Activated T-cell treated with anti-CD3 and anti-CD28 coated beads, Interleukin-2, amount 50 U/mL, for 48 hours (primary cell): ENCODE measurements at regions not wholly inside any gene's neighbourhood (a gene's known extent, or its start where the extent isn't known, plus 50 kb on each side); places are given as distances from the start of the nearest gene placed in this dataset.

Experiments
- DNase-seq, 2 experiments: peaks; one replicate each; pipeline ENCODE4 v3.0.0-alpha.2; 2020

DNA sequence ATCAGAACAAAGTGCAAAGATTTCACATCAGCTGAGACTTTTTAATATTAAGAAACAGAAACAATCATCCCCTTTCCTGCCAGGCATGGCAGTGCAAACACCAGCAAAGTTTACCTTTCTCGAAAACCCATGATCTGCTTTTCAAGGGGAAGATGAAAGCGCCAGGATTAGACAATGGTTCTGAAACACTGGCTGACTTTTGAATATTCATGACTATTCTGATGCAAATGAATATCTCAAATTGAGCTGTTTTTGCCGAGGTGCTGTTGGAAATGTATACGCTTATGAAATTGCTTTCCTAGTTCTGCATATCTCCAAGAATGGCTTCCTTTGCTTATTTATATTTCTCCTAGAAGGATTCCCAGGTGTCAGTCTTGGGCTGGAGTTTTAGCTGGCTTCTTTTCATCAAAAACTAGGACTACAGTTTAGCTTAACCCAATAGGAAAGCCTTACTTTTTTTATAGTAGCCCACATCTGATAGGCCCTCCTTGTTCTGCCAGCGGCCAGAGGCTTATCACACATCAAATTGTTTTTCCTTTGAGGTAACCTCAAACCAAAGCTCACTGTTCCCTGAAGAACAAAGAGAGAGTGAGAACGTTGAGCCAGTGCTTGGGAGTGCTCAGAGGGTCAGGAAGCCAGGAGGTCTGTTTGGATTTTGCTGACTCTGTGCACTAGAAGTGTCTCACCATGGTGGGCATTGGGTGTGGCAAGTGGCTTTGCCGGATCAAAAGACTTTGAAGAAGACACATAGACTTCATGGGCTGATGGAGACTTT lies 74.0 kb upstream of the PLCL2 start:
- no peak for DNase-seq

DNA sequence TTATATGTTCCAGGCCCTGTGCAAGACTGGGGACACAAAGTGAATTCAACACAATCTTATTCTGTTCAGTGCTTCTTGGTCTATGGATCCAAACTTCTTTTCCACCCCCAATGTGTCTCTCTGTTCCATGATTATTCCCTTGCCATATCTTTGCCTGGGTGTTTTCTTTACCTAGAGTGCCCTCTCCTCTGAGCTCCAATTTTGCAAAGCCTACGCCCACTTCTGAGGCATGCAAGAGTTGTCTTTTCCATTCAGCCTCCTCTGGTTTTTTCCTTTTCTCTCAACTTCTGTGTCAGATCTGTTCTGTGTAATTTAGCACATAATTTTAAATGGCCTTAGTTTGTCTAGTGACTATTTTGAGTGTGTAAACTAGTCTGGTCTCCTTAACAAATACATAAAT lies 72.8 kb upstream of the PLCL2 start:
- no peak for DNase-seq

GRCh38 chr3:16813336-16813735 lies 71.4 kb upstream of the PLCL2 start:
- no peak for DNase-seq

DNA sequence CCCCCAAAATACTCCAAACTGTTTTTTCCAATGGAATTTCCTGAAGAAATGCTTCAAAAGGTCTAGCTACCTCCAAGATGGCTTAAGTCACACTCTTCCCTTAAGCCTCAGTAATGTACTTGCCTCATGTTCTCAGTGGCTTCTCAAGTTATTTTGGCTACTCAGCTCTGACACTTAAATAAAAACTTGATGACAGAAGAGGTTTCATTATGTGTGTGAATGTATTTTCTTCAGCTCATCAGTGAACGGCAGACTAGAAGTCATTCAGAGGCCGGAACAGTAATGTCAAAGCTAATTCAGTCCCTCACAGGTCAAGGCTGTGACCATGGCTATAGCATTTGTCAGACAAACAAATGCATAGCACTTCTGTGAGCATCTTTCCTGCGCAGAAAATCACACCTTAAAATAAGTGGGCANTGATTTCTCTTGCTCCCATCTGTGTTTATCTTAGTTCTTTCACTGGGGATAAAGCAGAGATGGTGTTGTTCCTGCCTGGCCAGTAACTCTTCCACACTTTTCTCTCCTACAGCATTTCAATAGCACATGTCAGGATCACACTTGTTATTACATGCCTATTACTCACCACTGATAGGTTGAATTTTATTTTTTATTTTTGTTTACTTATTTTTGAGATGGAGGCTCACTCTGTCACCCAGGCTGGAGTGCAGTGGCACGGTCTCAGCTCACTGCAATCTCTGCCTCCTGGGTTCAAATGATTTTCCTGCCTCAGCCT lies 68.5 kb upstream of the PLCL2 start:
- DNase-seq, result no peak

GRCh38 chr3:16817197-16817596 lies 67.6 kb upstream of the PLCL2 start:
- no peak for DNase-seq

GRCh38 chr3:16818194-16818593 lies 66.6 kb upstream of the PLCL2 start:
- no peak for DNase-seq

DNA sequence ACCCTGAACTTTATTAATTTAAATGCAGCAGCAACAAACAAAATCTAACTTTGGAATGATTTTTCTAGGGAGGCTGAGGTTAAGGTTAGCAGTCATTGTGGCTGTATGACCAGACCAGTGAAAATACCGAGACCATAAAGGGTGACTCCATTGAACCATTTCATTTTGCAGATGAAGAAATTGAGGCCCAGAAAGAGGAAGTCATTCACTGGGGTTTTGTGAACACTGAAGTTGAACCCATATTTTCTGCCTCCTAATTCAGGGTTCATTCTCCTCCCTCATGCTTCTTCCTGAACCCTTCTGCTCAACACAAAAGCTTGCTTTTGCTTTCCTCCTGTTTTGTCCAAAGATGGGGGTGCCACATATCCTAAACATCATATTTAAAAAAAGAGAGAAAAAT lies 65.8 kb upstream of the PLCL2 start:
- no peak for DNase-seq

- DNase-seq, result no peak
Observed at GRCh38 chr3:16820485-16820884, 64.3 kb upstream of the PLCL2 start.

DNA sequence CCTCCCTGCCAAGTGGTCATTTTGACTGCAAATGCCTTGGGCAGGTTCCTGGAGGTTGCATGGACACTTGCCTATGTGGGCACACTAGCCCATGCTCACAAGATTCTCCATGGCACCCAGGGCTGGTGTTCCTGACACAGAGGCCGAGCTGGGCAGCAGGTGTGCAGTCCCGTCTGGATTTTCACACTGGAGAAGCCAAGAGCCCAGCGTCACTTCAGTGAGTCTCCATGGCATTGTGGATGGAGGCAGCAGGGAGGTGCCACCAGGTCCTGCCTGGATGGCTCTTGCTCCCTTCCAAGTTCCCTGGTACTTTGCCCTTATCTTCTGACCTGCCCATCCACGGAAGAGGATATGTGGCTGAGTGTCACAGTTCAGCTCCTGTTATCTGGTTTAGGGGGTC lies 63.7 kb upstream of the PLCL2 start:
- no peak for DNase-seq

GRCh38 chr3:16824081-16824696 lies 60.6 kb upstream of the PLCL2 start:
- DNase-seq, result peak; percentile 43 to 52

DNA sequence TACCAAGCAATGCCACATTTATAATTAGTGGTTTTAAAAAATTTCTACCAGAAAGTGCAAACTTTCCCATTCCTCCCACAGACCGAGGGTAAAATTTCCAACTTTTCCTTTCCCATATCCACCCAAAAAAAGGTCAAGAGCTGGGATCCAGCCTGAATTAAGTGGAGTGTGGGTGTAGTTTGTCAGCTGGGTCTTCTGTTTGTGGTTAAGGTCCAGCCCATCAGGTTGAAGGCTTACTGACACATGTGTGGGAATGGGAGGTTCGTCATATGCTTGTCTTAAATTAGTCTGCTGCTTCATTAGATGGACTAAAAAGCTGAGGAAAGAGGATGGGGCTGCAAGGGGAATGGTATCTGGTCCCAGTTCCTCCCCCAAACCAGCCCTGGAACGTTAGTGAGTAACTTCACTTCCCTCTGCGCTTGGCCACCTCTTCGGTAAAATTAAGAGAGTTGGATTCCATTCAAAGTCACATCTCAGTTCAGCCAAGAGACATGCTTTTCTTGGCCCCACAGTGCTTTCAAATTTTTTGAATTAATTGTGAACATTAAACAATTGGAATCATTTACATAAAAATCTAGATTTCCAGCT lies 59.0 kb upstream of the PLCL2 start:
- no peak for DNase-seq

GRCh38 chr3:16828815-16829214 lies 55.9 kb upstream of the PLCL2 start:
- peak; percentile 54 to 55 for DNase-seq

DNA sequence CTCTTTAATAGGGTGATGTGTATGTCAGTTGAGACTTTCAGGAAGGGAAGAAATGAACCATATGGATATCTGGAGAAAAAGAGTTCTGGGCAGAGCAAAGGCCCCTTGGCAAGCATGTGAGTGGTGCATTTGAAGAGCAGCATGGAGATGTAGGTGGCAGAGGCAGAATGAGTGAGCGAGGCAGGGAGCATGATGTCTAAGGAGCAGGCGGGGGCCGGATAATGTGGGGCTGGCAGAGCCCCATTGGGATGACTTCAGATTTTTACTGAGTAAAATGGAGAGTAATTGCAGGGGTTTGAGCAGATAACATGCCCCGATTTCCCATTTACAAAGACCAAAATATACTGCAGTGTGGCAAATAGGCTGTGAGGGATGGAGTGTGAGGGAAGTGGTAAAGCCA lies 52.9 kb upstream of the PLCL2 start:
- DNase-seq, result no peak

DNA sequence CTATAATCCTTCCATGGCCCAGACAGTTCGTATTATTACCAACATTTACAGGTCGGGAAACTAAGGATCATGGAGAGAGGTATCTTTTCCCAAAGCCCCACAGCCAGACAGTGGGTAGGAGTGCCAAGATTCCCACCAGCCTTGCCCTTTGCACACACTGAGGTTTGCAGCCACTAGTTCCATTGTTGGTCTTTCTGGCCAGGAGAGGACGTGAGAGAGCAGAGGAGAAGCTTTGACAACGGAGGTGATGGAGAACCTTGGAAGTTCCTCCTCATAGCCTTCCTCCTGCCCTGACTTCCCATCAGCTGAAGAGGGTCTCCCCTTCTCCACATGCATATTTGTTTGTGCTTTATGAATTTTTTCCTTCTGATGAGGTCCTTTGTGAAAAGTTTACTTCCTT lies 50.5 kb upstream of the PLCL2 start:
- DNase-seq, result no peak

DNA sequence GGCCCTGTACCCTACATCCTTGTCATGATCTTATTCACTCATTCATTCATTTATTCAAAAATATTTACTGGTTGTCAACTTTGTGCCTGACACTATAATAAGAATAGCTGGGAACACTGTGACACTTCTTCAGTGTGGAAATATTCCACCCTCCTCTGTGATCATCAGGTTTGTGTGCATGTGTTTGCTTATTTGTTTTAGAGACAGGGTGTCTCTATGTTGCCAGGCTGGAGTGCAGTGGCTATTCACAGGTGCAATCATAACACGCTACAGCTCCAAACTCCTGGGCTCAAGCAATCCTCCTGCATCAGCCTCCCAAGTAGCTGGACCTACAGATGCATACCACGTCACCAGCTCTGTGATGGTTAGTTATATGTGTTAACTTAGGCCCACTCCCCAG lies 50.0 kb upstream of the PLCL2 start:
- no peak for DNase-seq
